ENCODE measurements at regions not wholly inside any gene's neighbourhood (a gene's known extent, or its start where the extent isn't known, plus 50 kb on each side); places are given as distances from the start of the nearest gene placed in this dataset.

- Histone ChIP-seq H4K20me1 (ENCODE audit: insufficient read depth) (no peaks in the 10 kb centered on the region), H3K27ac (ENCODE audit: low read depth in 2 of 2, low read length in 1 of 2) (no peak overlapping the region), H3K4me3 (ENCODE audit: low read depth in 2 of 2, low read length in 1 of 2) (no peak overlapping the region), H3K9me3 (no peaks in the 10 kb centered on the region), H3K9me2 (no peaks in the 10 kb centered on the region), H3K4me2 (no peak overlapping the region), H2AFZ (ENCODE audit: low read depth) (no peak overlapping the region), H3K9ac (no peak overlapping the region), H3K27me3 (ENCODE audit: insufficient read depth) (no peaks in the 10 kb centered on the region), H3F3A (replicated peaks; ENCODE audit: insufficient read depth) (no peaks in the 10 kb centered on the region), H3K79me2 (ENCODE audit: insufficient read depth) (no peaks in the 10 kb centered on the region), H3K36me3 (replicated peaks in 1 of 2; ENCODE audit: control insufficient read depth in 1 of 2, insufficient read depth in 2 of 2, low read length in 1 of 2) (no peaks in the 10 kb centered on the region), H3K4me1 (ENCODE audit: control insufficient read depth in 1 of 2, insufficient read depth in 2 of 2, low read depth in 1 of 2, low read length in 1 of 2) (peaks cover 0 to 9% of the 10 kb centered on the region in 2 experiments; a peak in 1 of 4 replicates)
- TF ChIP-seq TAF1 (IDR thresholded peaks at IDR 0.05; ENCODE audit: borderline replicate concordance, low read depth, low read length) (no peak), JUND (IDR thresholded peaks at IDR 0.05) (no peak), GABPA (IDR thresholded peaks at IDR 0.05; ENCODE audit: low read depth) (no peak)
- WGBS (ENCODE audit: low lambda C conversion rate): 0% methylated on average over 1 of the region's 1 CpG
- DNase-seq: no peak
- CTCF ChIA-PET: no interaction called here
- POLR2A ChIA-PET: no interaction called here
These were observed 192.8 kb downstream of the RWDD3 start for GRCh38 chr1:95426772-95427171.

DNA sequence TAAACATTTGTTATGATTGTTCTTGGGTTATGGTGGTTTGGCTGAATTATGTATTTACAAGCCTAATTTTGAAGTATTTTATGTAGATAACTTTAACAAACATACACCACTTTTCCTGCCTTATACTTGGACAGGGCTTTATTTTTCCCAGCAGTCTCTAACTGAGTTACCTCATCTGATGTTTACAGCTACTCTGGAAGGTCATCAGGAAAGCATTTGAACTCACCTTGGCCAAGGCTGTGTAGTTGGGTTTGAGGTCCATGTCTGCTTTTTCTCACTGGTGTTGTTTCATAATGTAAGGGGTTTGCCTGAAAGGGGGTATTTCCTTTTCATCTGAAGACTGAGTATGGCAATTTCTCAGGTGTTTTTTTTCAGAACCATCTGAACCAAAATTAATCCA lies 193.5 kb downstream of the RWDD3 start:
- Histone ChIP-seq H3K27me3 (ENCODE audit: insufficient read depth) (no peaks in the 10 kb centered on the region), H3K9me3 (no peaks in the 10 kb centered on the region), H2AFZ (ENCODE audit: low read depth) (no peak overlapping the region), H3K9me2 (no peaks in the 10 kb centered on the region), H3F3A (replicated peaks; ENCODE audit: insufficient read depth) (no peaks in the 10 kb centered on the region), H3K4me2 (no peak overlapping the region), H3K9ac (no peak overlapping the region), H3K4me3 (ENCODE audit: low read depth in 2 of 2, low read length in 1 of 2) (no peak overlapping the region), H3K27ac (ENCODE audit: low read depth in 2 of 2, low read length in 1 of 2) (no peak overlapping the region), H3K36me3 (replicated peaks in 1 of 2; ENCODE audit: control insufficient read depth in 1 of 2, insufficient read depth in 2 of 2, low read length in 1 of 2) (no peaks in the 10 kb centered on the region), H3K79me2 (ENCODE audit: insufficient read depth) (no peaks in the 10 kb centered on the region), H3K4me1 (ENCODE audit: control insufficient read depth in 1 of 2, insufficient read depth in 2 of 2, low read depth in 1 of 2, low read length in 1 of 2) (peaks cover 0 to 9% of the 10 kb centered on the region in 2 experiments; a peak in 1 of 4 replicates), H4K20me1 (ENCODE audit: insufficient read depth) (no peaks in the 10 kb centered on the region)
- TF ChIP-seq, protein P1, sequence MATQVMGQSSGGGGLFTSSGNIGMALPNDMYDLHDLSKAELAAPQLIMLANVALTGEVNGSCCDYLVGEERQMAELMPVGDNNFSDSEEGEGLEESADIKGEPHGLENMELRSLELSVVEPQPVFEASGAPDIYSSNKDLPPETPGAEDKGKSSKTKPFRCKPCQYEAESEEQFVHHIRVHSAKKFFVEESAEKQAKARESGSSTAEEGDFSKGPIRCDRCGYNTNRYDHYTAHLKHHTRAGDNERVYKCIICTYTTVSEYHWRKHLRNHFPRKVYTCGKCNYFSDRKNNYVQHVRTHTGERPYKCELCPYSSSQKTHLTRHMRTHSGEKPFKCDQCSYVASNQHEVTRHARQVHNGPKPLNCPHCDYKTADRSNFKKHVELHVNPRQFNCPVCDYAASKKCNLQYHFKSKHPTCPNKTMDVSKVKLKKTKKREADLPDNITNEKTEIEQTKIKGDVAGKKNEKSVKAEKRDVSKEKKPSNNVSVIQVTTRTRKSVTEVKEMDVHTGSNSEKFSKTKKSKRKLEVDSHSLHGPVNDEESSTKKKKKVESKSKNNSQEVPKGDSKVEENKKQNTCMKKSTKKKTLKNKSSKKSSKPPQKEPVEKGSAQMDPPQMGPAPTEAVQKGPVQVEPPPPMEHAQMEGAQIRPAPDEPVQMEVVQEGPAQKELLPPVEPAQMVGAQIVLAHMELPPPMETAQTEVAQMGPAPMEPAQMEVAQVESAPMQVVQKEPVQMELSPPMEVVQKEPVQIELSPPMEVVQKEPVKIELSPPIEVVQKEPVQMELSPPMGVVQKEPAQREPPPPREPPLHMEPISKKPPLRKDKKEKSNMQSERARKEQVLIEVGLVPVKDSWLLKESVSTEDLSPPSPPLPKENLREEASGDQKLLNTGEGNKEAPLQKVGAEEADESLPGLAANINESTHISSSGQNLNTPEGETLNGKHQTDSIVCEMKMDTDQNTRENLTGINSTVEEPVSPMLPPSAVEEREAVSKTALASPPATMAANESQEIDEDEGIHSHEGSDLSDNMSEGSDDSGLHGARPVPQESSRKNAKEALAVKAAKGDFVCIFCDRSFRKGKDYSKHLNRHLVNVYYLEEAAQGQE (IDR thresholded peaks at IDR 0.05; ENCODE audit: low read depth, low read length): no peak
- TF ChIP-seq FOXM1 (IDR thresholded peaks at IDR 0.05; ENCODE audit: low read depth) (no peak), PBX3 (IDR thresholded peaks at IDR 0.05) (no peak), TEAD4 (IDR thresholded peaks at IDR 0.05; ENCODE audit: borderline replicate concordance, insufficient read depth) (no peak), EP300 (IDR thresholded peaks at IDR 0.05; ENCODE audit: borderline replicate concordance in 1 of 2, low read depth in 1 of 2, low read length in 1 of 2) (no peak), RXRA (IDR thresholded peaks at IDR 0.05; ENCODE audit: borderline replicate concordance, low read depth) (no peak), TCF12 (IDR thresholded peaks at IDR 0.05) (no peak), CHD2 (IDR thresholded peaks at IDR 0.05; ENCODE audit: low read length, partially characterized antibody) (no peak), FOXJ3 (CRISPR knock-in tag; IDR thresholded peaks at IDR 0.05) (no peak), SIN3A (IDR thresholded peaks at IDR 0.05; ENCODE audit: borderline replicate concordance, low read depth, low read length) (no peak), NFIC (IDR thresholded peaks at IDR 0.05; ENCODE audit: borderline replicate concordance) (no peak)
- DNase-seq: no peak
- ChIA-PET CTCF (no interaction called here), POLR2A (no interaction called here)

All from SK-N-SH (cell line).